ENCODE measurements at regions not wholly inside any gene's neighbourhood (a gene's known extent, or its start where the extent isn't known, plus 50 kb on each side); places are given as distances from the start of the nearest gene placed in this dataset.
A peak's percentile ranks its signal among the peaks of the same experiment; 100 is the strongest.
"Not testable (repeated sequence)": the region's sequence is repeated elsewhere in the genome, so short reads cannot be mapped to it uniquely, and the experiment has no call there.

DNA sequence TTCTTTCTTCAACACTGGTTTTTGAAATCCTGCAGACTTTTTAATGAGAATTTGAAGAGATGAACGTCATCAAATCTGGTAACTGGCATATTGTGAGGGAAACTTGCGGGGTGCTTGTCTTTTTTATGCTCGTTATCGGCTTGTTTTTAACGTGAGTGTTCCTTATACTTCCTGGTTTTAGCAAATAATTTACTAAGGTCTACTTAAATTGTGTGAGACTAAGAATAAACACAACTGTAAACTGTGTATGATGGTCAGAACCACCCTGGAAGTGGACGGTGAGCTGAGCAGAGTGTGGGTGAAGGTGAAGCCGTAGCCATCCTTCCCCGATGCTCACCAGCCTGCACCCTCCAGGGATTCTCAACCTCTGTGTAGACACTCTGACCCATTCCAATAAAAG lies 82.3 kb upstream of the CDC42EP3 start:
- no peaks in the 10 kb centered on the region for H3K27me3 ChIP-seq (ENCODE audit: control insufficient read depth, insufficient read depth, low read length, poor library complexity, severe bottlenecking)
- H3K36me3 ChIP-seq (ENCODE audit: control insufficient read depth, insufficient read depth, low read length), result no peaks in the 10 kb centered on the region
- H3K4me3 ChIP-seq (ENCODE audit: low read length), result no peak overlapping the region
- H3K9ac ChIP-seq (ENCODE audit: extremely low read depth, low read length, poor library complexity, severe bottlenecking), result no peak overlapping the region
- no peaks in the 10 kb centered on the region for H3K36me3 Mint-ChIP-seq (ENCODE audit: low read depth)
- H3K4me3 Mint-ChIP-seq, result no peak overlapping the region
- H3K27ac ChIP-seq (ENCODE audit: low read depth, low read length), result no peak overlapping the region
- H3K9me3 Mint-ChIP-seq, result no peaks in the 10 kb centered on the region
- H3K9me3 ChIP-seq (ENCODE audit: control insufficient read depth, low read length), result no peaks in the 10 kb centered on the region
- peaks cover 5% of the 10 kb centered on the region for H3K4me1 ChIP-seq (ENCODE audit: control insufficient read depth, insufficient read depth, low read length)
- TF ChIP-seq, protein P1, sequence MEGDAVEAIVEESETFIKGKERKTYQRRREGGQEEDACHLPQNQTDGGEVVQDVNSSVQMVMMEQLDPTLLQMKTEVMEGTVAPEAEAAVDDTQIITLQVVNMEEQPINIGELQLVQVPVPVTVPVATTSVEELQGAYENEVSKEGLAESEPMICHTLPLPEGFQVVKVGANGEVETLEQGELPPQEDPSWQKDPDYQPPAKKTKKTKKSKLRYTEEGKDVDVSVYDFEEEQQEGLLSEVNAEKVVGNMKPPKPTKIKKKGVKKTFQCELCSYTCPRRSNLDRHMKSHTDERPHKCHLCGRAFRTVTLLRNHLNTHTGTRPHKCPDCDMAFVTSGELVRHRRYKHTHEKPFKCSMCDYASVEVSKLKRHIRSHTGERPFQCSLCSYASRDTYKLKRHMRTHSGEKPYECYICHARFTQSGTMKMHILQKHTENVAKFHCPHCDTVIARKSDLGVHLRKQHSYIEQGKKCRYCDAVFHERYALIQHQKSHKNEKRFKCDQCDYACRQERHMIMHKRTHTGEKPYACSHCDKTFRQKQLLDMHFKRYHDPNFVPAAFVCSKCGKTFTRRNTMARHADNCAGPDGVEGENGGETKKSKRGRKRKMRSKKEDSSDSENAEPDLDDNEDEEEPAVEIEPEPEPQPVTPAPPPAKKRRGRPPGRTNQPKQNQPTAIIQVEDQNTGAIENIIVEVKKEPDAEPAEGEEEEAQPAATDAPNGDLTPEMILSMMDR (conservative IDR thresholded peaks at IDR 0.05), result no peak
- WGBS, 2 experiments (ENCODE audit: insufficient coverage in 1 of 2, insufficient read length in 1 of 2), result 83 to 94% methylated on average over 1 to 8 of the region's 8 CpGs
- H3K27ac Mint-ChIP-seq, result no peak overlapping the region
- DNase-seq, result no peak
- H3K27me3 Mint-ChIP-seq (ENCODE audit: insufficient read depth), result peaks cover 14% of the 10 kb centered on the region
- H3K4me1 Mint-ChIP-seq, result peaks cover 21% of the 10 kb centered on the region

DNA sequence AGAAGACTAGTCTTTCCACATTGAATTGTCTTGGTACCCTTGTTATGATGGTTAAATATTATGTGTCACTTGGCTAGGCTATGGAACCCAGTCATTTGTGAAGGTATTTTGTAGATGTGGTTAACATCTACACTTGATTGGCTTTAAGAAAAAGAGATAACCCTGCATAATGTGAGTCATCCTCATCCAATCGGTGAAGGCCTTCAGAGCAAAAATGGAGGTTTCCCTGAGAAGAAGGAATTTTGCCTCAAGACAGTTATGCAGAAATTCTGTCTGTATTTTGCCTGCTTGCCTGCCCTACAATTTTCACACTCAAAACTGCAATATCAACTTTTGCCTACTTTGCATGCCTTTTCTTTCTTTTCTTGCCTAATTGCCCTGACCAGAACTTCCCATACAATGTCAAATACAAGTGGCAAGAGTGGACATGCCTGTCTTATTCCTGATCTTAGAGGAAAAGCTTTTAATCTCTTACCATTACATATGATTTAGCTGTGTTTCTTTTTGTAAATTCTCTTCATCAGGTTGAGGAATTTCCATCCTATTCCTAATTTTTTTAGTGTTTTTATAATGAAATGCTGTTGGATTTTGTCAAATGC lies 84.6 kb upstream of the CDC42EP3 start:
- H3K4me3 ChIP-seq (ENCODE audit: low read length); H3K27me3 ChIP-seq (ENCODE audit: control insufficient read depth, insufficient read depth, low read length, poor library complexity, severe bottlenecking); H3K4me3 Mint-ChIP-seq: not testable (repeated sequence)

DNA sequence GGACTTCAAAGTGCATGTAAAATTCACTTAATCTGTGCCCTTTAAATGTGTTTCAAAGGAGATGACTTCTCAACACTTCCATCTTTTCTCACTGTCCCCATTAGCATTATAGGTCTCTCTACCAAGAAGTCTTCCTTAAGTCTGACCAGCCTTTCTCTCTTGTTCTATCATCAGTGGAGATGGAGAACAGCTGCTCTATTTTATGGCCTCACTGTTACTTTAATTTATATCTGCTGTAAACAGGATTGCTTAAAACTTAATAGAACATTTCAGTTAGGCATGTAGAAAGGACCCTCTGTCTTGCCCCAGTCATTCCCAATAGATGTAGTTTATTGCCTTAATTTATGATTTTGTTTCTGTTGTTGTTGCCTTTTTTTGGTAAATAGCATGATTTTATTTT lies 86.0 kb upstream of the CDC42EP3 start:
- H3K9me3 ChIP-seq (ENCODE audit: control insufficient read depth, low read length); H3K9me3 Mint-ChIP-seq; H3K36me3 ChIP-seq (ENCODE audit: control insufficient read depth, insufficient read depth, low read length); H3K9ac ChIP-seq (ENCODE audit: extremely low read depth, low read length, poor library complexity, severe bottlenecking); H3K27me3 ChIP-seq (ENCODE audit: control insufficient read depth, insufficient read depth, low read length, poor library complexity, severe bottlenecking); H3K27ac ChIP-seq (ENCODE audit: low read depth, low read length); H3K27ac Mint-ChIP-seq; H3K36me3 Mint-ChIP-seq (ENCODE audit: low read depth); H3K4me3 Mint-ChIP-seq; H3K4me3 ChIP-seq (ENCODE audit: low read length); DNase-seq: not testable (repeated sequence)
- peaks cover 15% of the 10 kb centered on the region for H3K4me1 ChIP-seq (ENCODE audit: control insufficient read depth, insufficient read depth, low read length)
- H3K27me3 Mint-ChIP-seq (ENCODE audit: insufficient read depth), result peaks cover 24% of the 10 kb centered on the region
- H3K4me1 Mint-ChIP-seq, result peaks cover 41% of the 10 kb centered on the region

More for the DNA sequence above, 84.6 kb upstream of the CDC42EP3 start:
- H3K9ac ChIP-seq (ENCODE audit: extremely low read depth, low read length, poor library complexity, severe bottlenecking); DNase-seq; H3K27ac ChIP-seq (ENCODE audit: low read depth, low read length); H3K27ac Mint-ChIP-seq; H3K9me3 ChIP-seq (ENCODE audit: control insufficient read depth, low read length); H3K36me3 ChIP-seq (ENCODE audit: control insufficient read depth, insufficient read depth, low read length); H3K9me3 Mint-ChIP-seq; H3K36me3 Mint-ChIP-seq (ENCODE audit: low read depth): not testable (repeated sequence)
- H3K4me1 ChIP-seq (ENCODE audit: control insufficient read depth, insufficient read depth, low read length), result peaks cover 15% of the 10 kb centered on the region
- Mint-ChIP-seq H3K27me3 (ENCODE audit: insufficient read depth) (peaks cover 19% of the 10 kb centered on the region), H3K4me1 (peaks cover 29% of the 10 kb centered on the region)
- WGBS, 2 experiments (ENCODE audit: insufficient coverage in 1 of 2, insufficient read length in 1 of 2), result 95% methylated on average over 1 of the region's 1 CpG; no CpG with 5 or more reads in 1 of the 2 experiments

DNA sequence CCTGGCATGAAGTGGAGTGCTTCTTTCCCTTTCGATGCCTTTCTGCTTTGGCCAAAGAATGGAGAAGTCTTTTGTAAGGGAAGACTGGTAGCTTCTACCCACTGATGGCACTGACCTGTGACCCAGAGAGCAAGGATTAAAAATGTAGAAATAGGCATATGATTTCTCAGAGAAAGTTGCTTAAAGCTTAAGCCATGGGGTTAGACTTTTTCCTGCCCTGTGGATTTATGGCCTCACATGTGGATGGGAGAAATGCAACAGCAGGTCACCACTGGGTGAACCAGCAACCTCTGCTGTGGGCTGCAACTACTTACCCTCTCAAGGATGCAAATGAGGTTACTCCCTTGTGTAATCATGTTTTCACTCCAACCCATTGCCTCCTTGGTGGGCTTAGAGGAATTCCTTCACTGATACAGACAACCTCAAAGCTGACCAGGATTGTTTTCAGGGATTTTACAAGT lies 86.7 kb upstream of the CDC42EP3 start:
- H3K27ac Mint-ChIP-seq, result peak overlapping the region; percentile 9
- WGBS, 2 experiments (ENCODE audit: insufficient coverage in 1 of 2, insufficient read length in 1 of 2), result 82 to 100% methylated on average over 1 of the region's 1 CpG

DNA sequence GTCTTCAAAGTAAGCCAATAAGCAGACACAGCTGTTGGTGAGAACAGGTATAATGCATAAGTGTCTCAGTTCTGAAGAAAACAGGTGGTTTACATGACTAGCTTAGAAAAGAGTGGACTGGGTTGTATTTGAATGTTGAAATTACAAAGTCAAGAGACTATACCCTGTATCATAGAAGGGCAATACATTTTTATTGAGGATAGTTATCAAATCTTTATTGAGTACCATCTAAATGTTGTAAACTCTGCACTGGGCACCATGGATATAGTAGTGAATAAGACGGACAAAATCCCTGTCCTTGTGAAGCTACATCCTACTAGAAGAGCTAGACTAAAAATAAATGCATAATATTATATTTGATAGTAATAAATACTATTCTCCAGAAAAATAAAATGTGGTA lies 88.5 kb upstream of the CDC42EP3 start:
- H3K9me3 ChIP-seq (ENCODE audit: control insufficient read depth, low read length); H3K9me3 Mint-ChIP-seq; H3K27ac Mint-ChIP-seq; H3K4me3 ChIP-seq (ENCODE audit: low read length); DNase-seq; H3K27ac ChIP-seq (ENCODE audit: low read depth, low read length); H3K4me3 Mint-ChIP-seq; H3K27me3 ChIP-seq (ENCODE audit: control insufficient read depth, insufficient read depth, low read length, poor library complexity, severe bottlenecking); H3K36me3 Mint-ChIP-seq (ENCODE audit: low read depth); H3K9ac ChIP-seq (ENCODE audit: extremely low read depth, low read length, poor library complexity, severe bottlenecking); H3K36me3 ChIP-seq (ENCODE audit: control insufficient read depth, insufficient read depth, low read length): not testable (repeated sequence)
- peaks cover 15% of the 10 kb centered on the region for H3K4me1 ChIP-seq (ENCODE audit: control insufficient read depth, insufficient read depth, low read length)
- 100% methylated on average over 1 of the region's 1 CpG; no CpG with 5 or more reads in 1 of the 2 experiments for WGBS, 2 experiments (ENCODE audit: insufficient coverage in 1 of 2, insufficient read length in 1 of 2)
- Mint-ChIP-seq H3K4me1 (peaks cover 44% of the 10 kb centered on the region), H3K27me3 (ENCODE audit: insufficient read depth) (peaks cover 25% of the 10 kb centered on the region)

More for the DNA sequence above, 86.7 kb upstream of the CDC42EP3 start:
- not testable (repeated sequence) for H3K4me3 Mint-ChIP-seq; H3K27me3 ChIP-seq (ENCODE audit: control insufficient read depth, insufficient read depth, low read length, poor library complexity, severe bottlenecking); H3K36me3 ChIP-seq (ENCODE audit: control insufficient read depth, insufficient read depth, low read length); DNase-seq; H3K9me3 ChIP-seq (ENCODE audit: control insufficient read depth, low read length); H3K4me3 ChIP-seq (ENCODE audit: low read length); H3K36me3 Mint-ChIP-seq (ENCODE audit: low read depth); H3K27ac ChIP-seq (ENCODE audit: low read depth, low read length); H3K9me3 Mint-ChIP-seq; H3K9ac ChIP-seq (ENCODE audit: extremely low read depth, low read length, poor library complexity, severe bottlenecking)
- Mint-ChIP-seq H3K27me3 (ENCODE audit: insufficient read depth) (peaks cover 25% of the 10 kb centered on the region), H3K4me1 (peaks cover 41% of the 10 kb centered on the region)
- peaks cover 15% of the 10 kb centered on the region for H3K4me1 ChIP-seq (ENCODE audit: control insufficient read depth, insufficient read depth, low read length)

Measured in endodermal cell (in vitro differentiated cells).